NOMO-1 (cell line): ENCODE measurements at regions not wholly inside any gene's neighbourhood (a gene's known extent, or its start where the extent isn't known, plus 50 kb on each side); places are given as distances from the start of the nearest gene placed in this dataset.

Experiments used
- DNase-seq, 2 experiments: peaks; one replicate each; lab custom pipeline; 2025; ENCODE audit not compliant: unreplicated experiment in 2 of 2; lab: John Stamatoyannopoulos, UW

DNA sequence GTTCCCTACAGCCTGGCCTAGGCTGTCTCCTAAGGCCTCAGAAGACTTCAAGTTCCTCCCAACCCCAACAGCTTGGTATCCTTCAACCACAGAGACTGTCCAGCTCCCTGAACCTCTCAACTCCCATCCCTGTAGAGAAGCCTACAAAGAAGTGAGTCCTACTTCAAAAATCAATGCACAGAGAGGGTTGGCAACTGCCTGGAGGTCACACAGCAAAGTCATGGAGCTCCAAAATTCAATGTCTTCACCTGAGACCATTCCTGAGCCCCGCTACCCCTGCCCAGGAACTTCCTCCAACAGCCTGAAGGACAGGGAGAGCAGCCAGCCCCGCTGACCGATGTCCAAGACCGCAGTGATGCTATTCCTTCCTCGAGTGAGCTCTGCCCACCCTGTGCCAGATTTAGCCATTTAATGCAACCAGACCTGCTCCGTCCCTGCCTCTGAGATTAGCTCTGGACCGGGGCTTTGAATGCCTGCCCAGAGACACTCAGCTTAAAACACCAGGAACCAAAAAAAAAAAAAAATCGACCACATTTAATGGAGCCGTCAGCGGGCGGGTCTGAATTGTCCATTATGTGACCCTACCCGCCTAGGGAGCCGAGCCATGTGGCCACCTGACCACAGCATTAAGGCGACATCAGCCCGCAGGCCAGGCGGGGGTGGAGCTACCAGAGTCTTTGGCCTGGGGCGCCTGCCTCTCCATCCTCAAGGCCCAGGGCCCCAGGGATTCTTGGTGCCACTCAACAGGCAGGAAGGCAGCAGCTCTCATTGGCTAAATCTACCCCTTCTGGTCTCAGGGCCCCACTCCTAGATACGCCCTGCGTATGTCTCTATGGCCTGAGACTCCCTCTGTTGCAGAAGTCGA lies 148.6 kb downstream of the SYF2 start:
- DNase-seq = no peak

GRCh38 chr1:25082995-25083394 lies 149.3 kb downstream of the SYF2 start:
- no peak for DNase-seq

- DNase-seq = no peak
These were observed 149.9 kb downstream of the SYF2 start for GRCh38 chr1:25082216-25082899.

DNA sequence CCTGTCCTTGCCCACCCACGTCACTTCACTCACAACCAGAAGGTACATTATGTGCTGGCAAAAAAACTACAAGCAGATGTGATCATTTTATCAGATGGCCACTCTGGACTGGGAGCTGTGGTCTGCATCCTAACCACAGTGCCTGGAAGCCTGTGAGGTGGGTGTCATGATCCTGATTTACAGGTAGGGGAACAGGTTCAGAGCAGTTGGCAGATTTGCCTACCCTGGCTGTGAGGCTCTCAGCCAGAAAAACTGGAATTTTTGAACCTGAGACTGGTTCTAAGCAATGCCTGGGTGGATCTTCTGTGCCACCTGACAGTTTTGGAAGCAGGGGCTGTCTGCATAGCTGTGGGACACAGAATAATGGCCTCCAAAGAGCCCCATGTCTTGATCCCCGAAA lies 150.8 kb downstream of the SYF2 start:
- DNase-seq = no peak

GRCh38 chr1:25080294-25081209 lies 150.5 kb upstream of the RUNX3 start:
- peak; percentile 39 to 61 for DNase-seq

GRCh38 chr1:25079048-25079447 lies 149.0 kb upstream of the RUNX3 start:
- DNase-seq = no peak

GRCh38 chr1:25074351-25075227 lies 144.5 kb upstream of the RUNX3 start:
- no peak for DNase-seq

- no peak for DNase-seq
These were observed 143.7 kb upstream of the RUNX3 start for GRCh38 chr1:25073640-25074270.

GRCh38 chr1:25072461-25072860 lies 142.4 kb upstream of the RUNX3 start:
- DNase-seq = no peak

DNA sequence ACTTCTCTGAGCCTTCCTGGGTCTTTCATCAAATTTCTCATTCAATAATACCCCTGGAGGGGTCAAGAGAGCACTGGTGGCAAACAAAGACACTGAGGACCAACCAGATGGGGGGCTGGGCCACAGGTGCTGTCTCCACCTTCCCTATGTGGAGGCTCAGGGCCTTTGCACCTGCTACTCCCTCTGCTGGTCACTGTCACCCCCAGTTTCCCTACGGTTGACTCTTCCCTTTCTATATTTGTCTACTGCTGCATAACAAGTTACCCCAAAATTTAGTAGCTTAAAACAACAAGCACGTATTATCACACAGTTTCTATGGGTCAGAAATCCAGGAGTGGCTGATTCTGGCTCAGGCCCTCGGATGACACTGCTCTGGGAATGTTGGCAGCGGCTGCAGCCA lies 138.8 kb upstream of the RUNX3 start:
- DNase-seq = no peak

- no peak for DNase-seq
These were observed 138.2 kb upstream of the RUNX3 start for GRCh38 chr1:25068316-25068715.

DNA sequence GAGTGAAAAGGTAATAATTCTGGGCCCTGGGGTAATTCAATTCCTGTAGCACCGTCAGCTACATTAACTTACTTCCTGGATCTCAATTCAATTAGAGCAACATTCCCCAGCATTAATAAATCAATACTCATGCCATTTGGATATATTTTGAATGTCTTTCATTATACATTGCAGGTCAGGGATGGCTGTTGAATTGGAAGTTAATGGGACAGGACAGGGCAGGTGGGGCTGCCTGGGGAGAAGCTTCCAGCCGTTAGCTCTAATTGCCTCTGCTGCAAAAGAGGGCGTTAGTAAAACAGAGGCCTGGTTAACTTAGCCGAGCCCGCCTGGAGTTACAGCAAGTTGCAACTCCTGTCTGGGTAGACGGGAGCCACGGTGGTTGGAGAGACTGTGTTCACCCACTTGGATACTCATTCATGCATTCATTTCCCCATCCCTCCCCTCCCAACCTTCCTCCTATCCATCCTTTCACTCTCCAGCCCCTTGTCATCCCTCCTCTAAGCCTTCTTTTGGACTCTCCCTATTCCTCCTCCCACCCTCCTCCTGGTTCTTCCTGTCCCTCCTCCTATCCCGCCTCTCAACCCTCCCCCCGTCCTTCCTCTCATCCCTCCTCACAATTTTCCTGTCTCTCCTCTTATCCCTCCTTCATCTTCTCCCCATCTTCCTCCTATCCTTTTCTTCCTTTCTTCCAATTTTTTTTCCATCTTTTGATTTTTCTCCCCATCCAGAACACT lies 137.6 kb upstream of the RUNX3 start:
- no peak for DNase-seq

DNA sequence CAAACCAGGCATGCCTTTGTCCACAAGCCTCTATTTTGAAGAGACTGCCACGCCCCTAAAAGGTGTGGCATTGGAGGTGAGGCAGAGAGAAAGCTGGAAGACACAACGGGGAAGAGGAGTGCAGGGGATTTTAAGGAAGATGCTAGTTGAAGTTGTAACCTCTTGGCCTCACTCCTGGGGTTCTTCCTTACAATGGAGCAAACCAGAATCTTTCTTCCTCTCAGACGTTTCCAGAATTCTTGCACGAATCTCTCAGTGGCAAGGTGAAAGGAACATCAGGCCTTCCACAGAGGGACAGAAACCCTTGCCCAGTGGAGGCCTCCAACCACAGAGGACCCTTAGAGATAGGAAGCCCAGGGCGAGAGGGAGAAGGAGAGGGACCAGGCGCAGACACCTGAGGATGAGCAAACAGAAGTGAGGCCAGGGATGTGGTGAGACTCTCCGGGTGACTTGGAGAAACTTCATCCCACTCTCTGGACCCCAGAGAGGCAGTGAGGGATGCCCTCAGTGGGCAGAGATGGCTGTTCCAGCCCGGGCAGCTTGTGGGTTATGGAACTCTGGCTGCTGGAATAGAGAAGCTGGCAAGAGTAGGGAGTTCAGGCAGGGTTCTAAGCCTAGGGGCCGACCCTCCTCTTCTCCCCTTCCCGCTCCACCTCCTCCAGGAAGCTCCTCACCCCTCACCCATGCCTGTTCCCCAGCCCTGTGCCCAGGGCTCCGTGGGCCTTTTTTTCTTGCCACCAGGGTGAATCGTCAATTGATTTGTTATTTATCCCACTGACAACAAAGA lies 136.8 kb upstream of the RUNX3 start:
- DNase-seq = no peak

GRCh38 chr1:25066256-25066655 lies 136.2 kb upstream of the RUNX3 start:
- DNase-seq = no peak

GRCh38 chr1:25065795-25066238 lies 135.7 kb upstream of the RUNX3 start:
- DNase-seq = no peak

DNA sequence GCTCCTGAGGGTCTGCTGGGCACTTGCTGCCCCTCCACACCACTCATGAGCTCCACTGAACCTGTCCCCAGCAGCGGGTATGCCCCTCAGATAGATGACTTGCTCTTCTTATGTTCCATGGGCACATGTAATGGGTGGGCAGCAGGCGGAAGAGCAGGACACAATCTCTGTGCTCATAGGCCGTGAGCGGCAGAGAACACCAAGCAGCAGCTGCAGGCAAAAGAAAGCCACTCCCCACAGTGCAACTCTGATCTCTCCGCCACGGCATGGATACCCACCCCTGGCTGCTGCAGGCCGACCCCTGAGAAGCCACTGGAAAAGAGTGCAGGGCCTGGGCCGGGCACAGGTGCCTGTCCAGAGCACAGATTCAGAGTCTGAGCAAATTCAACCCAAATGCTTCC lies 135.2 kb upstream of the RUNX3 start:
- no peak for DNase-seq

GRCh38 chr1:25064465-25065240 lies 134.6 kb upstream of the RUNX3 start:
- DNase-seq = no peak
